K562 (cell line): ENCODE measurements at regions not wholly inside any gene's neighbourhood (a gene's known extent, or its start where the extent isn't known, plus 50 kb on each side); places are given as distances from the start of the nearest gene placed in this dataset.

Experiments
- ATAC-seq: fragments of 200-7000 bp; cut with Tn5 transposase; 3 replicates; pipeline ENCODE4 v1.9.1; 2020; ENCODE audit warnings: moderate library complexity
- BruUV-seq: library from RNA; stranded (reverse); fragments of 400-500 nt; replicated peaks from 2 replicates; lab custom pipeline; 2021; lab: Mats Ljungman, UMichigan
- CTCF ChIA-PET: fragments of 300-600 bp; formaldehyde crosslinking; extraction: SDS; loops from one replicate; lab custom pipeline; 2021; ENCODE audit warnings: low intra/inter-chr PET ratio; lab: Yijun Ruan, JAX
- POLR2A ChIA-PET: fragments of 300-600, 350-650 bp; sonication (Branson Sonifier 250); formaldehyde crosslinking; extraction: SDS; loops from one replicate; lab custom pipeline; 2021; ENCODE audit warnings: antibody characterized with exemption, inconsistent platforms; lab: Yijun Ruan, JAX
- DNase-seq, 4 experiments: peaks; one replicate each; pipeline versions ENCODE4 v3.0.0 to v3.0.0-alpha.2; 2011 to 2018; ENCODE audit warnings: low spot score in 3 of 4, mixed read lengths in 3 of 4; ENCODE audit errors: extremely low read depth in 1 of 4
- FAIRE-seq: peaks from 2 replicates; lab custom pipeline; 2011; peaks lifted over from hg19 to GRCh38; lab: Jason Lieb, UNC
- H2AFZ ChIP-seq: 2 replicates; pipeline ENCODE4 v1.6.0; 2011; ENCODE audit warnings: low read depth, low read length, control low read depth, inconsistent platforms
- H3K27ac ChIP-seq: fragments of 200-600 bp; 3 replicates; pipeline ENCODE4 v1.8.0; 2011; ENCODE audit warnings: low read depth, mild to moderate bottlenecking, control low read depth, inconsistent platforms, low read length, moderate library complexity, mixed read lengths; ENCODE audit errors: extremely low read depth
- H3K27me3 ChIP-seq, 2 experiments: fragments of 300-600 bp in 1 of 2; 2 replicates in 1 of 2; 3 replicates in 1 of 2; pipeline versions ENCODE4 v1.6.0 to v1.8.0; 2011; ENCODE audit warnings: inconsistent platforms in 2 of 2, low read length in 2 of 2, mild to moderate bottlenecking in 1 of 2, mixed read lengths in 1 of 2, moderate library complexity in 1 of 2; ENCODE audit not compliant: control insufficient read depth in 2 of 2, insufficient read depth in 2 of 2
- H3K36me3 ChIP-seq: fragments of 300-600 bp; 3 replicates; pipeline ENCODE4 v1.8.0; 2011; ENCODE audit warnings: mild to moderate bottlenecking, low read length, inconsistent platforms; ENCODE audit not compliant: control insufficient read depth, insufficient read depth
- H3K4me1 ChIP-seq, 2 experiments: fragments of 200-600 bp in 1 of 2; replicated peaks in 1 of 2; 2 replicates in 1 of 2; 3 replicates in 1 of 2; pipeline versions ENCODE4 v1.5.1 to v1.8.0; 2011; ENCODE audit warnings: inconsistent platforms in 2 of 2, low read length in 2 of 2, mild to moderate bottlenecking in 1 of 2, mixed read lengths in 1 of 2, moderate library complexity in 1 of 2; ENCODE audit not compliant: control insufficient read depth in 2 of 2, insufficient read depth in 2 of 2
- H3K4me2 ChIP-seq: 2 replicates; pipeline ENCODE4 v1.6.1; 2011; ENCODE audit warnings: low read length, control low read depth, inconsistent platforms, mixed read lengths; ENCODE audit not compliant: insufficient read depth
- H3K4me3 ChIP-seq: fragments of 200-600 bp; sonication (generic), shearing (Covaris generic); 2 replicates; pipeline ENCODE4 v1.5.1; 2016; ENCODE audit warnings: control low read depth, inconsistent platforms
- H3K79me2 ChIP-seq: fragments of 200-600 bp; 3 replicates; pipeline ENCODE4 v1.8.0; 2011; ENCODE audit warnings: low read length, inconsistent platforms; ENCODE audit not compliant: control insufficient read depth, insufficient read depth
- H3K9ac ChIP-seq, 2 experiments: 2 replicates each; pipeline versions ENCODE4 v1.6.0 to v1.6.1; 2011; ENCODE audit warnings: low read depth in 2 of 2, low read length in 2 of 2, control low read depth in 1 of 2, inconsistent platforms in 1 of 2, mild to moderate bottlenecking in 1 of 2, mixed read lengths in 1 of 2; ENCODE audit not compliant: insufficient read depth in 1 of 2
- H3K9me1 ChIP-seq: one replicate; pipeline ENCODE4 v1.6.0; 2011; ENCODE audit warnings: inconsistent platforms, mild to moderate bottlenecking, low read length, moderate library complexity; ENCODE audit not compliant: control insufficient read depth, insufficient read depth
- H3K9me3 ChIP-seq: replicated peaks from 2 replicates; pipeline ENCODE4 v1.5.1; 2011; ENCODE audit warnings: low read depth, low read length, inconsistent platforms; ENCODE audit not compliant: control insufficient read depth, insufficient read depth
- H4K20me1 ChIP-seq: replicated peaks from 2 replicates; pipeline ENCODE4 v1.6.1; 2011; ENCODE audit warnings: low read length, inconsistent platforms, mixed read lengths; ENCODE audit not compliant: control insufficient read depth, insufficient read depth
- BRD4 ChIP-seq: fragments of 200-600 bp; sonication (generic); IDR thresholded peaks from 2 replicates; pipeline ENCODE4 v1.6.1; 2017; ENCODE audit warnings: inconsistent platforms
- C11orf30 ChIP-seq: fragments of 450-650 bp; IDR thresholded peaks from 2 replicates; pipeline ENCODE4 v1.6.1; 2016; ENCODE audit warnings: low read depth, mild to moderate bottlenecking
- KDM1A ChIP-seq, 2 experiments: fragments of 450-650 bp; IDR thresholded peaks; 2 replicates each; pipeline ENCODE4 v1.6.1; 2016; ENCODE audit warnings: mild to moderate bottlenecking in 2 of 2
- MTA3 ChIP-seq: fragments of 450-650 bp; formaldehyde crosslinking; IDR thresholded peaks from 2 replicates; pipeline ENCODE4 v1.6.1; 2017; ENCODE audit warnings: mild to moderate bottlenecking, borderline replicate concordance
- PPARD ChIP-seq: fragments of 250-450 bp; sonication (Bioruptor Pico); IDR thresholded peaks from 2 replicates; pipeline ENCODE4 v1.8.0; 2022; ENCODE audit warnings: inconsistent platforms, mild to moderate bottlenecking, moderate library complexity
- ZNF79 ChIP-seq: fragments of 250-450 bp; sonication (Bioruptor Pico); IDR thresholded peaks from 2 replicates; pipeline ENCODE4 v1.4.0; 2020; ENCODE audit warnings: low read depth, mild to moderate bottlenecking, moderate library complexity
- WGBS: fragments of 100-300 bp; shearing (Covaris generic); methylation state at CpG from one replicate; pipeline ENCODE4 v1.1.6; 2016; ENCODE audit warnings: low coverage, mixed read lengths; ENCODE audit not compliant: insufficient coverage; ENCODE audit errors: missing lambda C conversion rate; 5-methylcytosine and 5-hydroxymethylcytosine counted together
- in situ Hi-C: fragments of 300-500 bp; cut with MboI; formaldehyde crosslinking; loops from 4 replicates; pipeline ENCODE4 v1.15.0; 2018; ENCODE audit warnings: inconsistent platforms, mixed read lengths
- intact Hi-C: fragments of 100-400 bp; cut with micrococcal nuclease; formaldehyde crosslinking; loops from 2 replicates; pipeline ENCODE4 v1.14.2; 2022
- TF ChIP-seq, protein P1 (sequence below): fragments of 450-650 bp; formaldehyde crosslinking; IDR thresholded peaks from 2 replicates; pipeline ENCODE4 v1.4.0; 2020; ENCODE audit warnings: mild to moderate bottlenecking, mixed read lengths
- TF ChIP-seq, protein P2 (sequence below): sonication (generic); formaldehyde crosslinking; IDR thresholded peaks from 2 replicates; pipeline ENCODE4 v1.8.1; 2022; ENCODE audit warnings: missing genetic modification reagents
- TF ChIP-seq, protein P3 (sequence below): sonication (generic); formaldehyde crosslinking; IDR thresholded peaks from 2 replicates; pipeline ENCODE4 v1.8.0; 2023; ENCODE audit warnings: missing genetic modification reagents, mild to moderate bottlenecking, borderline replicate concordance
- TF ChIP-seq, protein P4 (sequence below): fragments of 250-450 bp; sonication (Bioruptor Pico); IDR thresholded peaks from 2 replicates; pipeline ENCODE4 v1.5.0; 2020; ENCODE audit warnings: mild to moderate bottlenecking, borderline replicate concordance

DNA sequence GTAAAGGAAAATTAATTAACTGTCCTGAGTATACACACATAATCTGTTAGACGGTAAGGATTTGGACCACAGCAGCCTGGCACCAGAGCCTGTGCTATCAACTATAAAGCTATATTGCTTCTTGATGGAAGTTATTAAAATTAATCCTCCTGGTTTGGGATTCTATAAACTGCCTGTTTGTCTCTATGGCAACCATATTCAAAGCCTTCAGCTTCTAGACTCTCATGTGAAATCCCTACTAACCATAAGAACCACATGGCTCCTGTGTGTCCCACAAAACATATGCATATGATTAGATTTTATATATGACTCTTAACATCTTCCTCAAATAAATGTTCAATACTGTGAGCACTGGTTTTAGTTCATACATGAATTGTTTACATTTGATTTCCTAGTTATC is 380.8 kb downstream of the ANKRD50 start (continued):
- TF ChIP-seq BRD4, result no peak

DNA sequence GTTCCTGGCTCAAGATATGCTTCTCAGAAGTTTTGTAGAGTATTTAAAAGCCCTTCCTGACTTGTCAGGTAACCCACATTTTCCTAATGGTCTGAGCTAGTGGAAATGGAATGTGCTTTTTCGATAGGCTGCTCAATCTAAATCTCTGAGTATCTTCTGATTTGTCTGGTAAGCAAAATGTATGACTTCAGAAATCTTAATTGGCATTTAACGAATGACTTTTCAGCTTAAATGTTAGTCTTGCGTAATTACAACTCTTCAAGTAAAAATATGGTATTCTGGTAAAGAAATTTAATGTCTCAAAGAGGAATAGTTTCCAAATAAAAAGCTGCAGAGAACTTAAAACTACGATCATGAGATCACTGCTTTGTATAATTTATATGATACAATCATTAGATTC is 379.1 kb downstream of the ANKRD50 start:
- intact Hi-C loops, result loop anchor here (10.0 kb wide), 2 partner anchors 381 to 431 kb away; partner anchors contain the start of gene ANKRD50
- CTCF ChIA-PET, result interaction anchor here (1.9 kb wide), 1 partner anchor 950 kb away, joined by 9 read pairs; no protein-coding TSS in a partner anchor
- ATAC-seq, result no peak
- TF ChIP-seq, protein P1, sequence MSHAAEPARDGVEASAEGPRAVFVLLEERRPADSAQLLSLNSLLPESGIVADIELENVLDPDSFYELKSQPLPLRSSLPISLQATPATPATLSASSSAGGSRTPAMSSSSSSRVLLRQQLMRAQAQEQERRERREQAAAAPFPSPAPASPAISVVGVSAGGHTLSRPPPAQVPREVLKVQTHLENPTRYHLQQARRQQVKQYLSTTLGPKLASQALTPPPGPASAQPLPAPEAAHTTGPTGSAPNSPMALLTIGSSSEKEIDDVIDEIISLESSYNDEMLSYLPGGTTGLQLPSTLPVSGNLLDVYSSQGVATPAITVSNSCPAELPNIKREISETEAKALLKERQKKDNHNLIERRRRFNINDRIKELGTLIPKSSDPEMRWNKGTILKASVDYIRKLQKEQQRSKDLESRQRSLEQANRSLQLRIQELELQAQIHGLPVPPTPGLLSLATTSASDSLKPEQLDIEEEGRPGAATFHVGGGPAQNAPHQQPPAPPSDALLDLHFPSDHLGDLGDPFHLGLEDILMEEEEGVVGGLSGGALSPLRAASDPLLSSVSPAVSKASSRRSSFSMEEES (CRISPR knock-in tag), result no peak
- TF ChIP-seq MTA3 (no peak), C11orf30 (no peak), ZNF79 (CRISPR knock-in tag) (no peak), KDM1A (IDR thresholded peaks at IDR 0.05) (no peak), PPARD (CRISPR knock-in tag) (no peak)
- TF ChIP-seq, protein P2, sequence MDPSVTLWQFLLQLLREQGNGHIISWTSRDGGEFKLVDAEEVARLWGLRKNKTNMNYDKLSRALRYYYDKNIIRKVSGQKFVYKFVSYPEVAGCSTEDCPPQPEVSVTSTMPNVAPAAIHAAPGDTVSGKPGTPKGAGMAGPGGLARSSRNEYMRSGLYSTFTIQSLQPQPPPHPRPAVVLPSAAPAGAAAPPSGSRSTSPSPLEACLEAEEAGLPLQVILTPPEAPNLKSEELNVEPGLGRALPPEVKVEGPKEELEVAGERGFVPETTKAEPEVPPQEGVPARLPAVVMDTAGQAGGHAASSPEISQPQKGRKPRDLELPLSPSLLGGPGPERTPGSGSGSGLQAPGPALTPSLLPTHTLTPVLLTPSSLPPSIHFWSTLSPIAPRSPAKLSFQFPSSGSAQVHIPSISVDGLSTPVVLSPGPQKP (CRISPR knock-in tag), result no peak
- TF ChIP-seq, protein P3, sequence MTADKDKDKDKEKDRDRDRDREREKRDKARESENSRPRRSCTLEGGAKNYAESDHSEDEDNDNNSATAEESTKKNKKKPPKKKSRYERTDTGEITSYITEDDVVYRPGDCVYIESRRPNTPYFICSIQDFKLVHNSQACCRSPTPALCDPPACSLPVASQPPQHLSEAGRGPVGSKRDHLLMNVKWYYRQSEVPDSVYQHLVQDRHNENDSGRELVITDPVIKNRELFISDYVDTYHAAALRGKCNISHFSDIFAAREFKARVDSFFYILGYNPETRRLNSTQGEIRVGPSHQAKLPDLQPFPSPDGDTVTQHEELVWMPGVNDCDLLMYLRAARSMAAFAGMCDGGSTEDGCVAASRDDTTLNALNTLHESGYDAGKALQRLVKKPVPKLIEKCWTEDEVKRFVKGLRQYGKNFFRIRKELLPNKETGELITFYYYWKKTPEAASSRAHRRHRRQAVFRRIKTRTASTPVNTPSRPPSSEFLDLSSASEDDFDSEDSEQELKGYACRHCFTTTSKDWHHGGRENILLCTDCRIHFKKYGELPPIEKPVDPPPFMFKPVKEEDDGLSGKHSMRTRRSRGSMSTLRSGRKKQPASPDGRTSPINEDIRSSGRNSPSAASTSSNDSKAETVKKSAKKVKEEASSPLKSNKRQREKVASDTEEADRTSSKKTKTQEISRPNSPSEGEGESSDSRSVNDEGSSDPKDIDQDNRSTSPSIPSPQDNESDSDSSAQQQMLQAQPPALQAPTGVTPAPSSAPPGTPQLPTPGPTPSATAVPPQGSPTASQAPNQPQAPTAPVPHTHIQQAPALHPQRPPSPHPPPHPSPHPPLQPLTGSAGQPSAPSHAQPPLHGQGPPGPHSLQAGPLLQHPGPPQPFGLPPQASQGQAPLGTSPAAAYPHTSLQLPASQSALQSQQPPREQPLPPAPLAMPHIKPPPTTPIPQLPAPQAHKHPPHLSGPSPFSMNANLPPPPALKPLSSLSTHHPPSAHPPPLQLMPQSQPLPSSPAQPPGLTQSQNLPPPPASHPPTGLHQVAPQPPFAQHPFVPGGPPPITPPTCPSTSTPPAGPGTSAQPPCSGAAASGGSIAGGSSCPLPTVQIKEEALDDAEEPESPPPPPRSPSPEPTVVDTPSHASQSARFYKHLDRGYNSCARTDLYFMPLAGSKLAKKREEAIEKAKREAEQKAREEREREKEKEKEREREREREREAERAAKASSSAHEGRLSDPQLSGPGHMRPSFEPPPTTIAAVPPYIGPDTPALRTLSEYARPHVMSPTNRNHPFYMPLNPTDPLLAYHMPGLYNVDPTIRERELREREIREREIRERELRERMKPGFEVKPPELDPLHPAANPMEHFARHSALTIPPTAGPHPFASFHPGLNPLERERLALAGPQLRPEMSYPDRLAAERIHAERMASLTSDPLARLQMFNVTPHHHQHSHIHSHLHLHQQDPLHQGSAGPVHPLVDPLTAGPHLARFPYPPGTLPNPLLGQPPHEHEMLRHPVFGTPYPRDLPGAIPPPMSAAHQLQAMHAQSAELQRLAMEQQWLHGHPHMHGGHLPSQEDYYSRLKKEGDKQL (CRISPR knock-in tag), result no peak
- TF ChIP-seq, protein P4, sequence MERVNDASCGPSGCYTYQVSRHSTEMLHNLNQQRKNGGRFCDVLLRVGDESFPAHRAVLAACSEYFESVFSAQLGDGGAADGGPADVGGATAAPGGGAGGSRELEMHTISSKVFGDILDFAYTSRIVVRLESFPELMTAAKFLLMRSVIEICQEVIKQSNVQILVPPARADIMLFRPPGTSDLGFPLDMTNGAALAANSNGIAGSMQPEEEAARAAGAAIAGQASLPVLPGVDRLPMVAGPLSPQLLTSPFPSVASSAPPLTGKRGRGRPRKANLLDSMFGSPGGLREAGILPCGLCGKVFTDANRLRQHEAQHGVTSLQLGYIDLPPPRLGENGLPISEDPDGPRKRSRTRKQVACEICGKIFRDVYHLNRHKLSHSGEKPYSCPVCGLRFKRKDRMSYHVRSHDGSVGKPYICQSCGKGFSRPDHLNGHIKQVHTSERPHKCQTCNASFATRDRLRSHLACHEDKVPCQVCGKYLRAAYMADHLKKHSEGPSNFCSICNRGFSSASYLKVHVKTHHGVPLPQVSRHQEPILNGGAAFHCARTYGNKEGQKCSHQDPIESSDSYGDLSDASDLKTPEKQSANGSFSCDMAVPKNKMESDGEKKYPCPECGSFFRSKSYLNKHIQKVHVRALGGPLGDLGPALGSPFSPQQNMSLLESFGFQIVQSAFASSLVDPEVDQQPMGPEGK (CRISPR knock-in tag), result no peak

More for the DNA sequence above, 379.1 kb downstream of the ANKRD50 start:
- POLR2A ChIA-PET, result no interaction called here
- Histone ChIP-seq H3K27me3 (no peaks in the 10 kb centered on the region), H3K4me1 (no peaks in the 10 kb centered on the region), H3K79me2 (no peaks in the 10 kb centered on the region), H3K36me3 (no peaks in the 10 kb centered on the region), H3K4me3 (no peak overlapping the region), H4K20me1 (no peaks in the 10 kb centered on the region), H3K27ac (no peak overlapping the region), H2AFZ (no peak overlapping the region), H3K9ac (no peak overlapping the region), H3K9me3 (no peaks in the 10 kb centered on the region), H3K4me2 (no peak overlapping the region), H3K9me1 (no peaks in the 10 kb centered on the region)
- WGBS, result 5% methylated on average over 4 of the region's 4 CpGs
- FAIRE-seq, result no peak
- no peak for DNase-seq
- in situ Hi-C loops, result loop anchor here (25.0 kb wide), 1 partner anchor 954 kb away; no protein-coding TSS in a partner anchor
- no TSS peak for BruUV-seq
